GM12865 (cell line): ENCODE measurements at regions not wholly inside any gene's neighbourhood (a gene's known extent, or its start where the extent isn't known, plus 50 kb on each side); places are given as distances from the start of the nearest gene placed in this dataset.
"Not testable (repeated sequence)": the region's sequence is repeated elsewhere in the genome, so short reads cannot be mapped to it uniquely, and the experiment has no call there.

Experiments used
- DNase-seq: peaks from one replicate; pipeline ENCODE4 v3.0.0; 2010; ENCODE audit warnings: low read depth
- H3K4me3 ChIP-seq: 2 replicates; pipeline ENCODE4 v1.5.1; 2011; ENCODE audit warnings: mild to moderate bottlenecking, low read depth, low read length, control low read depth

- H3K4me3 ChIP-seq, DNase-seq: not testable (repeated sequence)
Observed at GRCh38 chr9:62827957-62828907, 1638.4 kb downstream of the SPATA31A7 start.

GRCh38 chr9:62830829-62831459 lies 1641.1 kb downstream of the SPATA31A7 start:
- DNase-seq, H3K4me3 ChIP-seq: not testable (repeated sequence)

GRCh38 chr9:62833323-62834200 lies 1643.7 kb downstream of the SPATA31A7 start:
- DNase-seq, H3K4me3 ChIP-seq: not testable (repeated sequence)

GRCh38 chr9:62837254-62837911 lies 1647.5 kb downstream of the SPATA31A7 start:
- H3K4me3 ChIP-seq = peak overlapping the region; percentile 62
- peak; percentile 67 for DNase-seq

- peak; percentile 97 for DNase-seq
- H3K4me3 ChIP-seq = peak overlapping the region; percentile 62
Observed at GRCh38 chr9:62838024-62838718, 1648.3 kb downstream of the SPATA31A7 start.

GRCh38 chr9:62839168-62839567 lies 1649.3 kb downstream of the SPATA31A7 start:
- H3K4me3 ChIP-seq, DNase-seq: not testable (repeated sequence)

- DNase-seq, H3K4me3 ChIP-seq: not testable (repeated sequence)
Observed at GRCh38 chr9:62843145-62843544, 1653.3 kb downstream of the SPATA31A7 start.

GRCh38 chr9:62843706-62844290 lies 1654.0 kb downstream of the SPATA31A7 start:
- H3K4me3 ChIP-seq, DNase-seq: not testable (repeated sequence)

GRCh38 chr9:62844681-62845185 lies 1654.9 kb downstream of the SPATA31A7 start:
- not testable (repeated sequence) for H3K4me3 ChIP-seq, DNase-seq

- not testable (repeated sequence) for DNase-seq, H3K4me3 ChIP-seq
Observed at GRCh38 chr9:62848258-62848657, 1658.4 kb downstream of the SPATA31A7 start.

- not testable (repeated sequence) for DNase-seq, H3K4me3 ChIP-seq
Observed at GRCh38 chr9:62849991-62850390, 1660.2 kb downstream of the SPATA31A7 start.

- H3K4me3 ChIP-seq, DNase-seq: not testable (repeated sequence)
Observed at GRCh38 chr9:62857280-62857679, 1667.4 kb downstream of the SPATA31A7 start.

GRCh38 chr9:62858240-62858639 lies 1668.4 kb downstream of the SPATA31A7 start:
- not testable (repeated sequence) for DNase-seq, H3K4me3 ChIP-seq

- not testable (repeated sequence) for DNase-seq, H3K4me3 ChIP-seq
Observed at GRCh38 chr9:62860939-62861860, 1671.4 kb downstream of the SPATA31A7 start.

GRCh38 chr9:62862180-62862579 lies 1672.3 kb downstream of the SPATA31A7 start:
- H3K4me3 ChIP-seq, DNase-seq: not testable (repeated sequence)

- not testable (repeated sequence) for DNase-seq, H3K4me3 ChIP-seq
Observed at GRCh38 chr9:62863319-62863718, 1673.5 kb downstream of the SPATA31A7 start.
